GM19397 (cell line): ENCODE measurements at regions not wholly inside any gene's neighbourhood (a gene's known extent, or its start where the extent isn't known, plus 50 kb on each side); places are given as distances from the start of the nearest gene placed in this dataset.
"Not testable (repeated sequence)": the region's sequence is repeated elsewhere in the genome, so short reads cannot be mapped to it uniquely, and the experiment has no call there.

Source experiments
- ATAC-seq: cut with Tn5 transposase; IDR thresholded peaks from one replicate; pipeline ENCODE4 v1.9.1; 2021; ENCODE audit warnings: mild to moderate bottlenecking, moderate library complexity; ENCODE audit not compliant: unreplicated experiment

GRCh38 chr3:21894459-21895340, 143.7 kb upstream of the ZNF385D start:
- ATAC-seq: no peak

- no peak for ATAC-seq
Observed at GRCh38 chr3:21898316-21898715, 147.3 kb upstream of the ZNF385D start.

- ATAC-seq: no peak
Observed at GRCh38 chr3:21901484-21901883, 150.5 kb upstream of the ZNF385D start.

GRCh38 chr3:21902956-21903355, 151.9 kb upstream of the ZNF385D start:
- ATAC-seq: no peak

- ATAC-seq: no peak
Observed at GRCh38 chr3:21909096-21909495, 158.1 kb upstream of the ZNF385D start.

- ATAC-seq: no peak
Observed at GRCh38 chr3:21912711-21913110, 161.7 kb upstream of the ZNF385D start.

- no peak for ATAC-seq
Observed at GRCh38 chr3:21913791-21914190, 162.8 kb upstream of the ZNF385D start.

GRCh38 chr3:21914451-21914850, 163.4 kb upstream of the ZNF385D start:
- no peak for ATAC-seq

- ATAC-seq: no peak
Observed at GRCh38 chr3:21919383-21919782, 168.4 kb upstream of the ZNF385D start.

- ATAC-seq: no peak
Observed at GRCh38 chr3:21920421-21920861, 169.4 kb upstream of the ZNF385D start.

- ATAC-seq: not testable (repeated sequence)
Observed at GRCh38 chr3:21923156-21923555, 172.1 kb upstream of the ZNF385D start.

- ATAC-seq: no peak
Observed at GRCh38 chr3:21927261-21927660, 176.3 kb upstream of the ZNF385D start.

GRCh38 chr3:21934591-21934990, 183.6 kb upstream of the ZNF385D start:
- no peak for ATAC-seq

GRCh38 chr3:21936207-21936606, 185.2 kb upstream of the ZNF385D start:
- no peak for ATAC-seq

- ATAC-seq: no peak
Observed at GRCh38 chr3:21938267-21938681, 187.3 kb upstream of the ZNF385D start.

GRCh38 chr3:21942328-21942727, 191.3 kb upstream of the ZNF385D start:
- ATAC-seq: no peak

GRCh38 chr3:21944251-21944650, 193.2 kb upstream of the ZNF385D start:
- no peak for ATAC-seq

- ATAC-seq: no peak
Observed at GRCh38 chr3:21952856-21953255, 201.8 kb upstream of the ZNF385D start.

GRCh38 chr3:21954709-21955108, 203.7 kb upstream of the ZNF385D start:
- no peak for ATAC-seq

GRCh38 chr3:21955406-21955805, 204.4 kb upstream of the ZNF385D start:
- no peak for ATAC-seq

- ATAC-seq: no peak
Observed at GRCh38 chr3:21960033-21960432, 209.0 kb upstream of the ZNF385D start.

- ATAC-seq: no peak
Observed at GRCh38 chr3:21962456-21962855, 211.4 kb upstream of the ZNF385D start.

GRCh38 chr3:21966457-21966856, 215.4 kb upstream of the ZNF385D start:
- not testable (repeated sequence) for ATAC-seq
